Small intestine (tissue), 7 donors: ENCODE measurements at regions not wholly inside any gene's neighbourhood (a gene's known extent, or its start where the extent isn't known, plus 50 kb on each side); places are given as distances from the start of the nearest gene placed in this dataset.

Experiments
- DNase-seq, 2 donors: peaks; one replicate each; pipeline versions ENCODE4 v3.0.0 to v3.0.0-alpha.2; 2013
- FAIRE-seq: peaks from 2 replicates; lab custom pipeline; 2012; peaks lifted over from hg19 to GRCh38; lab: Jason Lieb, UNC
- H3K27ac ChIP-seq, 3 donors: one replicate each; pipeline ENCODE4 v1.5.1; 2013; ENCODE audit warnings: low read length in 2 of 3, mild to moderate bottlenecking in 2 of 3, control low read depth in 1 of 3, inconsistent platforms in 1 of 3, low read depth in 1 of 3, moderate library complexity in 1 of 3
- H3K27me3 ChIP-seq, 3 donors: one replicate each; pipeline ENCODE4 v1.6.1; 2013; ENCODE audit warnings: low read length in 3 of 3, inconsistent platforms in 1 of 3; ENCODE audit not compliant: control insufficient read depth in 3 of 3, insufficient read depth in 3 of 3
- H3K36me3 ChIP-seq, 3 donors: one replicate each; pipeline ENCODE4 v1.6.1; 2013; ENCODE audit warnings: low read length in 3 of 3, inconsistent platforms in 1 of 3, low read depth in 1 of 3, mild to moderate bottlenecking in 1 of 3, moderate library complexity in 1 of 3; ENCODE audit not compliant: control insufficient read depth in 3 of 3, insufficient read depth in 2 of 3
- H3K4me1 ChIP-seq, 3 donors: one replicate each; pipeline ENCODE4 v1.6.1; 2013; ENCODE audit warnings: low read length in 2 of 3, inconsistent platforms in 1 of 3, low read depth in 1 of 3, mild to moderate bottlenecking in 1 of 3, moderate library complexity in 1 of 3; ENCODE audit not compliant: control insufficient read depth in 3 of 3, insufficient read depth in 2 of 3
- H3K4me3 ChIP-seq, 3 donors: one replicate each; pipeline ENCODE4 v1.5.1; 2013; ENCODE audit warnings: low read length in 3 of 3, control low read depth in 1 of 3, inconsistent platforms in 1 of 3, low read depth in 1 of 3, mild to moderate bottlenecking in 1 of 3, moderate library complexity in 1 of 3
- H3K9me3 ChIP-seq, 2 donors: one replicate each; pipeline ENCODE4 v1.6.1; 2013; ENCODE audit warnings: low read depth in 1 of 2, low read length in 1 of 2; ENCODE audit not compliant: control insufficient read depth in 2 of 2, insufficient read depth in 1 of 2
- WGBS, 3 donors: extraction: QIAGEN DNeasy Blood & Tissue Kit; methylation state at CpG; one replicate each; pipeline ENCODE4 v1.1.7; 2013; 5-methylcytosine and 5-hydroxymethylcytosine counted together
- donor health status: healthy with polysubstance abuse.
- donor health status: control.
- donor health status: control.
- donor health status: Bipolar disorder and iron deficiency.
- donor health status: healthy.

DNA sequence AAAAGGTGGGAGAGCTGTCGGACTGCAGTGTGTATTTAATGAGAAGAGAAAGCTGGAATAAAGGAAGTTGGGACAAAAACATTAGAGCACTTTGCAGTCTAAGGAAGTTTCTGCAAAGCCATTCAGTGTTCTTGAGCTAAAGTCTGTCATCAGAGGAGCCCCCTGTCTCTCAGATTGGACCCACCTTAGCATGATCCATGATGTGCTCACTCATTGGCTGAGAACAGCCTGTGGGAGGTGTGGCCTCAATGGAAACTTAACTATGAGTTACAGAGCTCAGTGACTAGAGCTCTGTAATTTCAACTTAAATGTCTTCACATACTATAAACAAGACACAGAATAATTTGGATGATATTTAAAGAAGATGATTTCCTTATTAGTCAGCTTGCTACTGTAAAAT is 437.0 kb downstream of the BTBD3 start:
- Histone ChIP-seq H3K27me3 (no peaks in the 10 kb centered on the region), H3K27ac (no peak overlapping the region), H3K9me3 (peaks cover 0 to 14% of the 10 kb centered on the region in 2 donors), H3K4me1 (no peaks in the 10 kb centered on the region), H3K36me3 (no peaks in the 10 kb centered on the region), H3K4me3 (no peak overlapping the region)
- FAIRE-seq: no peak
- 35 to 60% (median 45%) methylated on average over 1 of the region's 1 CpG for WGBS, 3 donors
- DNase-seq: no peak

DNA sequence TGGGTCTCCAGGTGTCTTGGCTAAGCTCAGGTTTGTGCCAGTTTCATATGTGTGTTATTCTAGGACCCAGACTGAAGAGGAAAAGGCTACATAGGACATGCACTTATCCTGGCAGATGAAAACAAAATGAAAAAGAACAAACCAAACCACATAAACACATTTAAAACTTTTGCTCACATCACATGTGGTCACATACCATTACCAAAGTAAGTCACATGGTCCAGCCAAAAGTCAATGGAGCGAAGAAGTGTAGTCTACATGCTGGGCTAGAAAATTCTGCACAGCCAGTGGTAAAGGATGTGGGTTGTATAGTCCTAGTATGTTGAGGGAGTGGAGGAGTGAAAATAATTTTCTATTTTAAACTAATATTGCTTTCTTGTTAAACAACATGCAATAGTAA is 437.5 kb downstream of the BTBD3 start:
- DNase-seq (no peak), FAIRE-seq (no peak)
- Histone ChIP-seq H3K27ac (no peak overlapping the region), H3K4me3 (no peak overlapping the region), H3K36me3 (no peaks in the 10 kb centered on the region), H3K27me3 (no peaks in the 10 kb centered on the region), H3K9me3 (peaks cover 0 to 14% of the 10 kb centered on the region in 2 donors), H3K4me1 (no peaks in the 10 kb centered on the region)
- WGBS, 3 donors: 73 to 87% (median 76%) methylated on average over 1 of the region's 1 CpG

DNA sequence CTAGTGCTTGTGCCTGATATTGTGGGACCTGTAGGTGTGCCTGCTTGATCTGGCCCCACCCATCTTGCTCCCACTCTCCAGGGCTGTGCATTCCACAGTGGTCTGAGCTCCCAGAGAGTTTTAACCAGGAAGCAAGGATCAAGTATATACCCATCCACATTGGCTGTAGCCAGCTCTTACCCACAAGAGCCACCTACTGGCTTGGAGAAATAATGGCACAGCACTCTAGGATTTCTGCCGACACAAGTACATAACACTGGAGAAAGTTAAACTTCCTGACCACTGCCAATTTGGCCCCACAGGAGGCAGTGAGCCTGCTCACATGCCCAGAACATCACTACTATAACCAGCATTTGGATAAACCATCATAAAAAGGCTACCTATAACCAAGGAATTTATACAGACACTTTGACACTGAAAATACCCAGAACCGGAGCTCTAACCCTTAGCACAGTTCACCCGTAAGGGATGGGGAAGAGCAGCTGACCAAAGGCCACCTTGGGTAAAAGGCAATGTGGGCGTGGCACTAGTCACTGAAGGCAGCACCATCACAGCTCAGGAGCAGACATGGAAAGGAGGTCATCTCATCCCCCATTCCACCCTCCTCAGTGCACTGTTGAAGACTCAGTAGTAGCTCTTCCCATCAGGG is 440.4 kb downstream of the BTBD3 start:
- FAIRE-seq: no peak

DNA sequence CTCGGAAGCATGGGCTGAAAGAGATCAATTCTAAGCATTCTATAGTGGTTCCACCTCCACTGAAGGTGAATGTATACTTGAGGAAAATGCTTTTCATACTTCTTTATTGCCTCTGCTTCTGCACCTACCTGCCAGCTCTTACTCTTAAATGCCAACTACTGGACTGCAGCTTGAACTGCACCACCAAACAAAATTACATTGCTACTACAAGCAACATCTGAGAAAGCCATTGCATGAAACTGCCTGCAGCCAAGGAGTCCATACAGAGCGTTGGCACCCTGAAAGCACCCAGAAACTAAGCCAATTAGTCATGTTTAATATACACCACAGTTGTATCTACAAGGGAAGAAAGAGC is 440.9 kb downstream of the BTBD3 start:
- Histone ChIP-seq H3K36me3 (no peaks in the 10 kb centered on the region), H3K27ac (no peak overlapping the region), H3K27me3 (no peaks in the 10 kb centered on the region), H3K4me3 (no peak overlapping the region), H3K9me3 (peaks cover 0 to 14% of the 10 kb centered on the region in 2 donors), H3K4me1 (no peaks in the 10 kb centered on the region)
- DNase-seq: no peak
- no peak for FAIRE-seq
- 83 to 84% (median 84%) methylated on average over 2 of the region's 2 CpGs for WGBS, 3 donors

More for the DNA sequence above, 440.4 kb downstream of the BTBD3 start:
- DNase-seq: no peak
- Histone ChIP-seq H3K27me3 (no peaks in the 10 kb centered on the region), H3K4me3 (no peak overlapping the region), H3K4me1 (no peaks in the 10 kb centered on the region), H3K9me3 (peaks cover 0 to 14% of the 10 kb centered on the region in 2 donors), H3K36me3 (no peaks in the 10 kb centered on the region), H3K27ac (no peak overlapping the region)
- WGBS, 3 donors: 59 to 75% (median 71%) methylated on average over 4 of the region's 4 CpGs

DNA sequence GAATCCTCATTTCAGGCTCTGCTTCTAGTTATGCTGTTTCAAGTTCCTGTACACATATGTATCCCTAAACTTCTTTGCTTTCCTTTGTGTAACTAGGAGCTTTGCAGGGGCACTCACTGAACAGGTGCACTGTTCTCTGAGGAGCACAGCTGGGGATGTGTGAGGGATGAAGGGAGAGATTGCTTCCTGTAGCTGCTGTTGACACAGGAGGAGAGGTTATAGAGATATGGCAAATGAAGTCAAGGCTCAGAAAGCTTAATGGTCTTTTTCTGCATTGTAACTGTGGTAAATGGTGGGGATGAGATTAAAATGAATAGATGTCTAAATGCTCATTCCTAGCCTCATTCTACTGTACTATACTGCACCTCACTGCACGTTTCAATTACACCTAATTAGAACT is 454.3 kb downstream of the BTBD3 start:
- Histone ChIP-seq H3K4me1 (no peaks in the 10 kb centered on the region), H3K4me3 (no peak overlapping the region), H3K9me3 (no peaks in the 10 kb centered on the region), H3K36me3 (no peaks in the 10 kb centered on the region), H3K27me3 (no peaks in the 10 kb centered on the region), H3K27ac (no peak overlapping the region)
- 16 to 41% (median 20%) methylated on average over 1 of the region's 1 CpG for WGBS, 3 donors
- FAIRE-seq (no peak), DNase-seq (no peak)

DNA sequence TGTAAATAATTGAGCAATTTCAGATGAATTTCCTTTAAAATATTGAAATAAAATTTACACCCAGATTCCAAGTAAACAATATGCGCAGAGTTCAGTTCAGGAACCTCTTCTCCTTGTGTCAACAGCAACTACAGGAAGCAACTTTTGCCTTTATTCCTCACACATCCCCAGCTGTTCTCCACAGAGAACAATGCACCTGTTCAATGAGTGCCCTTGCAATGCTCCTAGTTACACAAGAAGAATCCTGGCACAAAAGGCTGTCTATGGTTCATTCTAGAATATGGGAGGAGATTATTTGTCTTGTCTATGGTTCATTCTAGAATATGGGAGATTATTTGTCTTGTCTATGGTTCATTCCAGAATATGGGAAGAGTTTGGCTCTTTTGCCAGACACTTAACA is 454.9 kb downstream of the BTBD3 start:
- no peaks in the 10 kb centered on the region for H3K36me3 ChIP-seq
- no peak overlapping the region for H3K4me3 ChIP-seq
- no peaks in the 10 kb centered on the region for H3K4me1 ChIP-seq
- no peak overlapping the region for H3K27ac ChIP-seq
- no peaks in the 10 kb centered on the region for H3K9me3 ChIP-seq
- H3K27me3 ChIP-seq: no peaks in the 10 kb centered on the region
- no peak for FAIRE-seq
- no peak for DNase-seq
- WGBS, 3 donors: 62 to 69% (median 64%) methylated on average over 1 of the region's 1 CpG

DNA sequence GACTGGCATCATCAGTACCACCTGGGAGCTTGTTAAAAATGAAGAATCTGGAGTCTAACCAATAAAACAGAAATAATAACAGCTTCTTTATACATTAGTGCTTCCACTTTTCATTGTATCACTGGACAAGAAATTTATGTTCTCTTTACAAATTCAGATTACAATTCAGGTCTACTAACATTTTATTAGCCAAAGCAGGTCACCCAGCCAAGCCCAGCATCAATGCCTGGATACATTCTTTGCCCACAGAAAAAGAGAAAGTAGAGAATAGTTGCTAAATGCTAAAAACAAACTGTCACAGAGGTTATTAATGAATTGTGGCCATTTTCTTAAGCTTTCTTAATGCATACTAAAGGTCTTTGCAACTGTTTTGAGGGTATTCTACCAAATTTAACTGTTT is 458.3 kb downstream of the BTBD3 start:
- no peaks in the 10 kb centered on the region for H3K36me3 ChIP-seq
- DNase-seq (no peak), FAIRE-seq (no peak)
- H3K27ac ChIP-seq: no peak overlapping the region
- no peaks in the 10 kb centered on the region for H3K9me3 ChIP-seq
- H3K27me3 ChIP-seq: no peaks in the 10 kb centered on the region
- no peak overlapping the region for H3K4me3 ChIP-seq
- H3K4me1 ChIP-seq: no peaks in the 10 kb centered on the region

DNA sequence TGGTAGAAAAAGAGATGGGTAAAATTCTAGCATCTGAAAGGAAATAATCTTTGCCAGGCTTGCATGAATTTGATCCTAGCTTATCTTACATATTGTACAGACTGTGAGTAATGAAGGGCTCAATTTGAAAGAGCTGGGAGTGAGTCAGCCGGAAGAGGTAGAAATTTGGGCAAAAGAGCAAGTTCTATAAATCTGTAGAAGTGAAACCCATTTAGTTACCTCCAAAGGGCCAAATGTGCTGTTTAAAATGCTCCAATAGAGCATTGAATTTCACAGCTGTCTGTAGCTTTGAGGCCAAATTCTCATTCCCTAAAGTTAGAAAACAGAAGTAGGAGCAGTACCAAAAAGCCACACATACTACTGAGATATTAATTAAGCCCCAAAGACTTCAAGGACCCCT is 466.1 kb downstream of the BTBD3 start:
- H3K4me1 ChIP-seq: no peaks in the 10 kb centered on the region
- H3K4me3 ChIP-seq: no peak overlapping the region
- H3K9me3 ChIP-seq: no peaks in the 10 kb centered on the region
- WGBS, 3 donors: 63 to 88% (median 77%) methylated on average over 1 of the region's 1 CpG
- no peak overlapping the region for H3K27ac ChIP-seq
- no peak for FAIRE-seq
- no peak for DNase-seq
- no peaks in the 10 kb centered on the region for H3K27me3 ChIP-seq
- H3K36me3 ChIP-seq: no peaks in the 10 kb centered on the region

DNA sequence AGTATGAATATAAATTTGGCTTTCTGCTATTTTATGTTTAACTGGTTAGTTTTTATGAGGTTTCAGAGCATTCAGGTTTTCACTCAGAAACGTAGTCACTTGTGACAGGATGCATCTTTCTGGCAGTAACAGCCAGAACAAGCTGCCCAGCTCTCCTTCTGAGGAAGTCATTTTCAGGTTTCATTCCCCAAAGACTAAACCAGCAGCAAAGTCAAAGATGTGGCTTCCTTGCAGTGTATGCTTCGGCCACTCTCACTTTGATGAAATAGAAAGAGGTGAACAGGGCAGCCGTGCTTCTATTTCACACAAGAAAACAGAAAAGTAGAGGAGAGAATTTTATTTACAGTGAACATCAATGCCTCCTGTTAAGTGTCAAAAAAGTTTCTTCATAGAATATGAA is 469.1 kb downstream of the BTBD3 start:
- H3K9me3 ChIP-seq: no peaks in the 10 kb centered on the region
- no peak overlapping the region for H3K27ac ChIP-seq
- FAIRE-seq (no peak), DNase-seq (no peak)
- no peak overlapping the region for H3K4me3 ChIP-seq
- 68 to 70% (median 70%) methylated on average over 3 of the region's 3 CpGs for WGBS, 3 donors
- H3K27me3 ChIP-seq: no peaks in the 10 kb centered on the region
- H3K4me1 ChIP-seq: no peaks in the 10 kb centered on the region
- H3K36me3 ChIP-seq: no peaks in the 10 kb centered on the region
